ENCODE measurements at regions not wholly inside any gene's neighbourhood (a gene's known extent, or its start where the extent isn't known, plus 50 kb on each side); places are given as distances from the start of the nearest gene placed in this dataset.

DNA sequence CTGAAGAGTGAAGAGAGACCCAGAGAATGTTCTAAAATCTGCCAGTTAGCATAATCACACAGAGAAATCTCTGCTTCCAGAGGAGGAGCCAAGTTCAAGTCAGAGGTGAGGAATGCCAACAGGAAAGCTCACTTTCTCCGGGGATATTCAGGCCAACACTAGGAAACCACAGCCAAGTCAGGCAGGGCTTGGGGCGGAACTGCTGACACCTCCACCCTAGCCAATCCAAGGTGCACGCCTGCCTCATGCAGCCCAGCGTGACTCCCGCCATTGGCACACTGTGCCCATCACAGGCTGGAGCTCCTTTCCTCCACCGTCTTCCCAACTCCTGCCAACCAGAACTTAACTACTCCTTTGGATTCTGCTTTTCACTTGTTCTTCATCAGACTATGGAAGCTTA is 374.3 kb upstream of the CCDC196 start:
- TF ChIP-seq, protein P1, sequence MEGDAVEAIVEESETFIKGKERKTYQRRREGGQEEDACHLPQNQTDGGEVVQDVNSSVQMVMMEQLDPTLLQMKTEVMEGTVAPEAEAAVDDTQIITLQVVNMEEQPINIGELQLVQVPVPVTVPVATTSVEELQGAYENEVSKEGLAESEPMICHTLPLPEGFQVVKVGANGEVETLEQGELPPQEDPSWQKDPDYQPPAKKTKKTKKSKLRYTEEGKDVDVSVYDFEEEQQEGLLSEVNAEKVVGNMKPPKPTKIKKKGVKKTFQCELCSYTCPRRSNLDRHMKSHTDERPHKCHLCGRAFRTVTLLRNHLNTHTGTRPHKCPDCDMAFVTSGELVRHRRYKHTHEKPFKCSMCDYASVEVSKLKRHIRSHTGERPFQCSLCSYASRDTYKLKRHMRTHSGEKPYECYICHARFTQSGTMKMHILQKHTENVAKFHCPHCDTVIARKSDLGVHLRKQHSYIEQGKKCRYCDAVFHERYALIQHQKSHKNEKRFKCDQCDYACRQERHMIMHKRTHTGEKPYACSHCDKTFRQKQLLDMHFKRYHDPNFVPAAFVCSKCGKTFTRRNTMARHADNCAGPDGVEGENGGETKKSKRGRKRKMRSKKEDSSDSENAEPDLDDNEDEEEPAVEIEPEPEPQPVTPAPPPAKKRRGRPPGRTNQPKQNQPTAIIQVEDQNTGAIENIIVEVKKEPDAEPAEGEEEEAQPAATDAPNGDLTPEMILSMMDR (IDR thresholded peaks at IDR 0.05): no peak
- TF ChIP-seq POLR2A (IDR thresholded peaks at IDR 0.05): no peak
